Activated CD8-positive, alpha-beta memory T cell treated with anti-CD3 and anti-CD28 coated beads, Interleukin-2, amount 10 ng/mL, durations not matched to agents 7 days and 5 days (primary cell): ENCODE measurements at regions not wholly inside any gene's neighbourhood (a gene's known extent, or its start where the extent isn't known, plus 50 kb on each side); places are given as distances from the start of the nearest gene placed in this dataset.

Source experiments
- ATAC-seq: fragments of 150-1000 bp; cut with Tn5 transposase; one replicate; pipeline ENCODE4 v1.10.0; 2021; ENCODE audit warnings: moderate library complexity
- CTCF ChIA-PET: fragments of 350-600 bp; sonication (Branson Sonifier 250); formaldehyde crosslinking; loops from one replicate; lab custom pipeline; 2021; ENCODE audit warnings: antibody characterized with exemption; lab: Charles Lee
- DNase-seq: peaks from one replicate; pipeline ENCODE4 v3.0.0-alpha.2; 2020
- H3K27ac Mint-ChIP-seq: one replicate; pipeline ENCODE4 v1.8.0; 2021; ENCODE audit warnings: mild to moderate bottlenecking, mixed read lengths
- H3K27me3 Mint-ChIP-seq: one replicate; pipeline ENCODE4 v1.8.0; 2021; ENCODE audit warnings: mixed read lengths
- H3K36me3 Mint-ChIP-seq: one replicate; pipeline ENCODE4 v1.8.0; 2021; ENCODE audit warnings: mild to moderate bottlenecking, mixed read lengths
- H3K4me1 Mint-ChIP-seq: one replicate; pipeline ENCODE4 v1.8.0; 2021; ENCODE audit warnings: mixed read lengths
- H3K4me3 Mint-ChIP-seq: one replicate; pipeline ENCODE4 v1.8.0; 2021; ENCODE audit warnings: mild to moderate bottlenecking, moderate library complexity, mixed read lengths
- H3K9me3 Mint-ChIP-seq: one replicate; pipeline ENCODE4 v1.8.0; 2022; ENCODE audit warnings: low read depth, mixed read lengths

DNA sequence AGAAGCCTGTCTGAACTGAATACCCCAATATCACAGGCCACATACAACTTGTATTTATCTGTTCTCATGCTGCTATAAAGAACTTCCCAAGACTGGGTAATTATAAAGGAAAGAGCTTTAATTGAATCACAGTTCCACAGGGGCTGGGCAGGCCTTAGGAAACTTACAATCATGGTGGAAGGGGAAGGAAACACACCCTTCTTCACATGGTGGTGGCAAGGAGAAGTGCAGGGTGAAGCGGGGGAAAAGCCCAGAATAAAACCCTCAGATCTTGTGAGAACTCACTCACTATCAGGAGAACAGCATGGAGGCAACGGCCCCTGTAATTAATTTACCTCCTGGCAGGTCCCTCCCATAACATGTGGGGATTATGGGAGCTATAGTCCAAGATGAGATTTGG, 50.3 kb upstream of the FNDC1 start:
- DNase-seq (no peak), ATAC-seq (no peak)
- CTCF ChIA-PET: interaction anchor here (1.2 to 3.9 kb wide), 3 partner anchors 9 to 110 kb away, joined by 5 to 25 read pairs (median 7); no protein-coding TSS in a partner anchor
- peaks cover 4% of the 10 kb centered on the region for H3K4me1 Mint-ChIP-seq
- H3K27me3 Mint-ChIP-seq: peaks cover 6% of the 10 kb centered on the region
- no peaks in the 10 kb centered on the region for H3K36me3 Mint-ChIP-seq
- H3K27ac Mint-ChIP-seq: no peak overlapping the region
- H3K4me3 Mint-ChIP-seq: no peak overlapping the region
- no peaks in the 10 kb centered on the region for H3K9me3 Mint-ChIP-seq

DNA sequence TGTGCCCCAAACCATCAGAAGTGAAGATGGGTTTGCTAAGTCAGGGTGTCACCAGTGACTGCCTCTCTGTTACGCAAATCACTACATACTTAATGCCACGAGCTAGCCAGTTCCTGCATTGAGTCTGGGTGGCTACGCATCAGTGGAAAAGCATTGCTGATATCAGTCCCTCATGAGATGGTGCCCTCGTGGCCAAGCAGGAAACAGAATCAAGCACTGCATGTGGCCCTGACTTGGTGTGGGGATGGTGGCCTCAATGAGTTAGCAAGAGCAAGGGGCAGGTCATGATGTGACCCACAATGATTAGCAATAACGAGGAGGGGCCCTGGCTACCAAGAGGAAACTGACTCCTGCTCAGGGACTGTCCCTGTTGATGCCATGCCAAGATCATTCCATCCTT, 51.6 kb upstream of the FNDC1 start:
- ATAC-seq (no peak), DNase-seq (no peak)
- no peaks in the 10 kb centered on the region for H3K9me3 Mint-ChIP-seq
- no peak overlapping the region for H3K4me3 Mint-ChIP-seq
- H3K4me1 Mint-ChIP-seq: peaks cover 7% of the 10 kb centered on the region
- H3K36me3 Mint-ChIP-seq: no peaks in the 10 kb centered on the region
- H3K27me3 Mint-ChIP-seq: peaks cover 3% of the 10 kb centered on the region
- CTCF ChIA-PET: interaction anchor here (3.7 to 3.9 kb wide), 2 partner anchors 17 to 109 kb away, joined by 14 to 25 read pairs; no protein-coding TSS in a partner anchor
- H3K27ac Mint-ChIP-seq: no peak overlapping the region

DNA sequence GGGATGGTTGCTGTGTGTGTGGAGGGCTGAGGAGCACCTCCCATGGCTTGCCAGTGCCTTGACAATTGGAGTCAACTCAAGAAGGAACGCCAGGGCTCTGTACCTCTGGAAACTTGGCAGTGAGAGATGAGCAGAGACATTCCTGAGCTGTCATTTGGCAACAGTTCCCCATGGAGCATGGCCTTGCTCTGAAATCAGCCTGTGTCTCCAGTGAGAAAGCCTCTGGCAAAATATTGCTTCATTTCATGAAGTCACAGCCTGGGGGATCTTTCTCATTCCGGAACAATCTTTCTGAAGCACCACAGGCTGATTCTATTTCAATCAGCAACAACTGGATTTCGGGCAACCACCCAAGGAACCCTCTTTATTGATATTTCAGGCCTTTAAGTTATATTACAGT, 52.2 kb upstream of the FNDC1 start:
- H3K27ac Mint-ChIP-seq: no peak overlapping the region
- peaks cover 7% of the 10 kb centered on the region for H3K4me1 Mint-ChIP-seq
- H3K9me3 Mint-ChIP-seq: no peaks in the 10 kb centered on the region
- CTCF ChIA-PET: interaction anchor here (1.5 to 4.6 kb wide), 3 partner anchors 12 to 108 kb away, joined by 5 to 26 read pairs (median 14); no protein-coding TSS in a partner anchor
- H3K36me3 Mint-ChIP-seq: no peaks in the 10 kb centered on the region
- ATAC-seq (no peak), DNase-seq (no peak)
- no peak overlapping the region for H3K4me3 Mint-ChIP-seq
- H3K27me3 Mint-ChIP-seq: peaks cover 3% of the 10 kb centered on the region

DNA sequence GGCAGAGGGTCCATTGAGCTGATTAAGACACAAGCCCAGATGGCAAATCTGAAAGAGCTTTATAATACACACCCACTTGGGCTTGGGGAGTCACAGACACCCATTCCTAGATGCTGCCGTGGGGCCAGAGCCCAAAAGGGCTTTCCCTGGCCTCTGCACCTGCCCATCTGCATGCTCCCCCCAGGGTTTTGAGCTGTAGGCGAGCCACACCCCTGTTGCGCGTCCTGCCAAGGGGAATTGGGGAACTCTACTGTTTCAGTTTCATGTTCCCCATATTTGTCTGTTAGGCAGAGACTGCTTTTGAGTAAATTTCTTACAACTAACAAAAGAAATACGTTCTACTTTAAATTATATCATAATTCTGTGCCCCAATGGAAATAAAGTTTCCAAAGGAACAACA, 52.9 kb upstream of the FNDC1 start:
- Mint-ChIP-seq H3K4me3 (no peak overlapping the region), H3K36me3 (no peaks in the 10 kb centered on the region), H3K27me3 (peaks cover 3% of the 10 kb centered on the region), H3K4me1 (peaks cover 7% of the 10 kb centered on the region), H3K27ac (no peak overlapping the region), H3K9me3 (no peaks in the 10 kb centered on the region)
- DNase-seq (no peak), ATAC-seq (no peak)
- CTCF ChIA-PET: interaction anchor here (1.5 to 4.6 kb wide), 4 partner anchors 12 to 122 kb away, joined by 3 to 26 read pairs (median 10); no protein-coding TSS in a partner anchor

DNA sequence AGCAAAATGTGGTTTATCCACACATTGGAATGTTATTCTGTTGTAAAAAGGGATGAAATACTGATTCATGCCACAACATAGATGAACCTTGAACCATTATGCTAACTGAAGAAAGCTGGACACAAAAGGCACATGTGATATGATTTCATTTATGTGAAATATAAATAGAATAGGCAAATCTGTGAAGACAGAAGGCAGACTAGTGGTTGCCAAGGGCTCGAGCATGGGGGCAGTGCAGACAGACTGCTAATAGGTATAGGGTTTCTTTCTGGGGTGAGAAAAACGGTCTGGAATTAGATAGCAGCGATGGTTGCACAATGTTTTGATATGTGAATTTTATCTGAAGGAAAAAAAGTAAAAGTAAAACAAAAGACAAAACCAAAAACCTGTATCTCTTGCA, 54.6 kb upstream of the FNDC1 start:
- ATAC-seq (no peak), DNase-seq (no peak)
- no peaks in the 10 kb centered on the region for H3K27me3 Mint-ChIP-seq
- H3K4me3 Mint-ChIP-seq: no peak overlapping the region
- no peak overlapping the region for H3K27ac Mint-ChIP-seq
- peaks cover 19% of the 10 kb centered on the region for H3K4me1 Mint-ChIP-seq
- H3K9me3 Mint-ChIP-seq: no peaks in the 10 kb centered on the region
- CTCF ChIA-PET: interaction anchor here (1.5 to 4.6 kb wide), 3 partner anchors 10 to 106 kb away, joined by 5 to 26 read pairs (median 14); no protein-coding TSS in a partner anchor
- no peaks in the 10 kb centered on the region for H3K36me3 Mint-ChIP-seq

DNA sequence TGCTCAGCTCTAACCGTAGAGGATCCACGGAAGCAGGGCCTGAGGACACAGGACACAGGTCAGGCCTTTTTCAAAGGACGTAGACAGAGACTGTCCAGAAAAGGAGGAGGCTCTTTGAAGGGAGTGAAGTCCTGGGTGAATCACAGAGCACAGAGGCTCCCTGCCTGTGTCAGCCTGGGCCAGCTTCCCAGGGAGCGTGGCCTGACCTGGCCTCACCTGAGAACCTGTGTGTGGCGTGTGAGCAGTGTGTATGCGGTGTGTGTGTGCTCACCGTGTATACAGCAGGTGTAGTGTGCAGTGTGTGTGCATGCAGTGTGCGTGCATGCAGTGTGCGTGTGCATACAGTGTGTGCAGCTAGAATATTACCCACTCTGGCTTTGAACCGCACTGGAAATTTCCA, 56.0 kb upstream of the FNDC1 start:
- CTCF ChIA-PET: interaction anchor here (1.3 to 11.0 kb wide), 6 partner anchors 10 to 134 kb away, joined by 3 to 320 read pairs (median 5); partner anchors contain the start of gene RSPH3
- H3K4me3 Mint-ChIP-seq: no peak overlapping the region
- H3K4me1 Mint-ChIP-seq: peaks cover 29% of the 10 kb centered on the region
- no peaks in the 10 kb centered on the region for H3K27me3 Mint-ChIP-seq
- ATAC-seq (no peak), DNase-seq (no peak)
- no peaks in the 10 kb centered on the region for H3K36me3 Mint-ChIP-seq
- H3K9me3 Mint-ChIP-seq: no peaks in the 10 kb centered on the region
- H3K27ac Mint-ChIP-seq: no peak overlapping the region

GRCh38 chr6:159112714-159113113, 56.5 kb upstream of the FNDC1 start:
- ATAC-seq (no peak), DNase-seq (no peak)
- no peaks in the 10 kb centered on the region for H3K9me3 Mint-ChIP-seq
- H3K36me3 Mint-ChIP-seq: no peaks in the 10 kb centered on the region
- CTCF ChIA-PET: interaction anchor here (1.3 to 11.0 kb wide), 6 partner anchors 9 to 134 kb away, joined by 3 to 320 read pairs (median 5); partner anchors contain the start of gene RSPH3
- no peak overlapping the region for H3K27ac Mint-ChIP-seq
- peaks cover 34% of the 10 kb centered on the region for H3K4me1 Mint-ChIP-seq
- H3K4me3 Mint-ChIP-seq: no peak overlapping the region
- H3K27me3 Mint-ChIP-seq: no peaks in the 10 kb centered on the region

DNA sequence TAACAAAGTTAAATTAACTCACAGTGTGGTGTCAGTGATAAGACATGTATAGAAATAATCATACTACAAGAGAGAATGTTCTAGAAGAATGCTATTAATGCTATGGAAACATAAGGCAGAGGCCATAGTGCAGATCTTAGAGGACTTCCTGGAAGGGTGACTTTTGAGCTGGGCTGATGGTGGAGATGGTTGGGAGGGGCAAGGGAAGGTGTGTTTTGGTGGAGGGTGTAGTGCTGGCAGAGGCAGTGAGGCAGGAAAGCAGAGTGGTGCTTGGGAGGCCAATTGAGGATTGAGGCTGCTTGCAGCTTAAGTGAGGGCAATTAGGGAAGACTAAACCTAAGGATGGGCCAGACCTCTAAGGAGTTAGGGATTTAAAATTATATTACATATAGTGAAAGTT, 58.5 kb upstream of the FNDC1 start:
- Mint-ChIP-seq H3K4me3 (no peak overlapping the region), H3K27ac (peak overlapping the region; percentile 3), H3K4me1 (peaks cover 50% of the 10 kb centered on the region), H3K27me3 (no peaks in the 10 kb centered on the region), H3K36me3 (no peaks in the 10 kb centered on the region), H3K9me3 (no peaks in the 10 kb centered on the region)
- ATAC-seq (no peak), DNase-seq (peak; percentile 38)
- CTCF ChIA-PET: interaction anchor here (0.7 to 11.0 kb wide), 15 partner anchors 8 to 105 kb away, joined by 3 to 320 read pairs (median 7); partner anchors contain the start of genes RSPH3 and TAGAP

- CTCF ChIA-PET: interaction anchor here (0.7 to 11.0 kb wide), 27 partner anchors 9 to 320 kb away, joined by 3 to 320 read pairs (median 4); partner anchors contain the start of genes RSPH3 and TAGAP
- no peaks in the 10 kb centered on the region for H3K27me3 Mint-ChIP-seq
- ATAC-seq: no peak
- H3K9me3 Mint-ChIP-seq: no peaks in the 10 kb centered on the region
- H3K4me1 Mint-ChIP-seq: peaks cover 57% of the 10 kb centered on the region
- no peak overlapping the region for H3K27ac Mint-ChIP-seq
- DNase-seq: peak; percentile 58
- H3K4me3 Mint-ChIP-seq: no peak overlapping the region
- H3K36me3 Mint-ChIP-seq: no peaks in the 10 kb centered on the region
Measured at GRCh38 chr6:159110013-159110412, 59.2 kb upstream of the FNDC1 start.

- Mint-ChIP-seq H3K4me3 (no peak overlapping the region), H3K9me3 (no peaks in the 10 kb centered on the region), H3K27ac (no peak overlapping the region), H3K4me1 (peaks cover 63% of the 10 kb centered on the region), H3K27me3 (no peaks in the 10 kb centered on the region), H3K36me3 (no peaks in the 10 kb centered on the region)
- DNase-seq (peak; percentile 39), ATAC-seq (no peak)
- CTCF ChIA-PET: interaction anchor here (1.0 to 11.0 kb wide), 21 partner anchors 9 to 320 kb away, joined by 3 to 320 read pairs (median 4); partner anchors contain the start of genes RSPH3 and TAGAP
Measured at GRCh38 chr6:159109391-159109790, 59.8 kb upstream of the FNDC1 start.

DNA sequence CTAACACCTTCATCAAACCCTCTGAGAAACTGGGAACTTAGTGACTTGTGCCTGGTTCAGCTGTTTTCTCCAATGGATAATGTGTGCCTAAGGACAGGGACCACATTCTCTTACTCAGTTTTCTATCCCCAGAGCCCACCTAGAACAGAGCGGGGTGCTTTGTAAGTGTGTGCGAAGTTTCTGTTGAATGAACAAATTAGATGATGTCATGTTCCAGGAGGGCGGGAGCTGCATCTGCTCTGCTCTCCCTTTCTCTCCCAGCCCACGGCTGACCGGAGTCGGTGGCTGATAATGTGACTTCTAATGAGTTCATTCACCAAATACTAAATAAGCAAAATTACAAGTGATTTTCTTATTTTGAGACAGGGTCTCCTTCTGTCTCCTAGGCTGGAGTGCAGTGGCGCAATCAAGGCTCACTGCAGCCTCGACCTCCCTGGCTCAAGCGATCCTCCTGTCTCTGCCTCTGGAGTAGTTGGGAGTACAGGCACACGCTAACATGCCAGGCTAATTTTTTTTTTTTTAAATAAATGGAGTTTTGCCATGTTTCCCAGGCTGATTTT, 60.7 kb upstream of the FNDC1 start:
- Mint-ChIP-seq H3K27ac (peak overlapping the region; percentile 92), H3K4me3 (peak overlapping the region; percentile 68), H3K4me1 (peaks cover 68% of the 10 kb centered on the region), H3K27me3 (no peaks in the 10 kb centered on the region), H3K36me3 (no peaks in the 10 kb centered on the region), H3K9me3 (no peaks in the 10 kb centered on the region)
- DNase-seq: peak; percentile 34
- ATAC-seq: no peak
- CTCF ChIA-PET: interaction anchor here (0.6 to 11.0 kb wide), 8 partner anchors 17 to 116 kb away, joined by 3 to 320 read pairs (median 51); partner anchors contain the start of genes RSPH3 and TAGAP

- CTCF ChIA-PET: interaction anchor here (0.6 to 11.0 kb wide), 17 partner anchors 12 to 320 kb away, joined by 3 to 320 read pairs (median 4); partner anchors contain the start of genes RSPH3 and TAGAP
- Mint-ChIP-seq H3K4me3 (peak overlapping the region; percentile 68), H3K27me3 (no peaks in the 10 kb centered on the region), H3K36me3 (no peaks in the 10 kb centered on the region), H3K4me1 (peaks cover 73% of the 10 kb centered on the region), H3K9me3 (no peaks in the 10 kb centered on the region), H3K27ac (peak overlapping the region; percentile 92)
- ATAC-seq: peak; percentile 57
- peak; percentile 78 for DNase-seq
Measured at GRCh38 chr6:159107451-159108260, 61.5 kb upstream of the FNDC1 start.
